ENCODE measurements at regions not wholly inside any gene's neighbourhood (a gene's known extent, or its start where the extent isn't known, plus 50 kb on each side); places are given as distances from the start of the nearest gene placed in this dataset.

DNA sequence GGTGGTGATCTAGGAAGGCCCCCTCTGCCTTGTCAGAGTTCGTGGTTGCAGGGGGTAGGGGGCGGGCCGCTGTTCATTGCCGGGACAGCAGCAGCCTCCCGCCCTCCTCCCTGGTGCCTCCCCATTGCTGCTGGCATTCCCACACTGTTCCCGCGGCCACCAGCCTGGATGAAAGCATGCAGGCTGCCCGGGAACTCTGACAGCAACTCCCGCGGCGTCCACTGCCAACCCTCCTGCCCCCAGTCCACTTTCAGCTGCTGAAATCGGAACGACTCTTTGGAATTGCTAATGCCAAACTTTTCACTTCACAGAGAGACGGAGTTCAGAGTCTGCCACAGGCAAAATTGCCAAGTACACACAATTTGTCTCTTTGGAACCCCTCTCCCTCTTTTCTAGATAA is 121.9 kb downstream of the BEND2 start:
- TF ChIP-seq, protein P1, sequence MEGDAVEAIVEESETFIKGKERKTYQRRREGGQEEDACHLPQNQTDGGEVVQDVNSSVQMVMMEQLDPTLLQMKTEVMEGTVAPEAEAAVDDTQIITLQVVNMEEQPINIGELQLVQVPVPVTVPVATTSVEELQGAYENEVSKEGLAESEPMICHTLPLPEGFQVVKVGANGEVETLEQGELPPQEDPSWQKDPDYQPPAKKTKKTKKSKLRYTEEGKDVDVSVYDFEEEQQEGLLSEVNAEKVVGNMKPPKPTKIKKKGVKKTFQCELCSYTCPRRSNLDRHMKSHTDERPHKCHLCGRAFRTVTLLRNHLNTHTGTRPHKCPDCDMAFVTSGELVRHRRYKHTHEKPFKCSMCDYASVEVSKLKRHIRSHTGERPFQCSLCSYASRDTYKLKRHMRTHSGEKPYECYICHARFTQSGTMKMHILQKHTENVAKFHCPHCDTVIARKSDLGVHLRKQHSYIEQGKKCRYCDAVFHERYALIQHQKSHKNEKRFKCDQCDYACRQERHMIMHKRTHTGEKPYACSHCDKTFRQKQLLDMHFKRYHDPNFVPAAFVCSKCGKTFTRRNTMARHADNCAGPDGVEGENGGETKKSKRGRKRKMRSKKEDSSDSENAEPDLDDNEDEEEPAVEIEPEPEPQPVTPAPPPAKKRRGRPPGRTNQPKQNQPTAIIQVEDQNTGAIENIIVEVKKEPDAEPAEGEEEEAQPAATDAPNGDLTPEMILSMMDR (IDR thresholded peaks at IDR 0.05) = no peak
- TF ChIP-seq POLR2A (IDR thresholded peaks at IDR 0.05) = no peak

Measured in uterus (tissue), 2 donors.